PC-3 (cell line): ENCODE measurements at regions not wholly inside any gene's neighbourhood (a gene's known extent, or its start where the extent isn't known, plus 50 kb on each side); places are given as distances from the start of the nearest gene placed in this dataset.

Experiments
- ATAC-seq: fragments of 200-7000 bp; cut with Tn5 transposase; 2 replicates; pipeline ENCODE4 v1.9.1; 2020; ENCODE audit warnings: mild to moderate bottlenecking, moderate library complexity
- BruUV-seq: library from RNA; stranded (reverse); fragments of 400-500 nt; replicated peaks from 2 replicates; lab custom pipeline; 2021; lab: Mats Ljungman, UMichigan
- CTCF ChIA-PET: fragments of 300-600 bp; sonication (Branson Sonifier 250); formaldehyde crosslinking; loops from one replicate; lab custom pipeline; 2022; ENCODE audit warnings: antibody characterized with exemption; lab: Charles Lee
- POLR2A ChIA-PET: fragments of 300-600 bp; sonication (Branson Sonifier 250); formaldehyde crosslinking; loops from one replicate; lab custom pipeline; 2022; ENCODE audit warnings: antibody characterized with exemption; ENCODE audit not compliant: unreplicated experiment; lab: Charles Lee
- DNase-seq: peaks from one replicate; pipeline ENCODE4 v3.0.0-alpha.2; 2015
- H2AFZ ChIP-seq: fragments of 300-600 bp; sonication (generic); 2 replicates; pipeline ENCODE4 v1.6.0; 2016; ENCODE audit warnings: antibody characterized with exemption, low read length
- H3F3A ChIP-seq: fragments of 300-600 bp; sonication (generic); one replicate; pipeline ENCODE4 v1.6.0; 2017; ENCODE audit warnings: antibody characterized with exemption, low read length, control low read depth, mild to moderate bottlenecking; ENCODE audit not compliant: unreplicated experiment
- H3K27ac ChIP-seq: fragments of 300-600 bp; sonication (generic); 2 replicates; pipeline ENCODE4 v1.5.1; 2016; ENCODE audit warnings: mild to moderate bottlenecking, low read length
- H3K27me3 ChIP-seq: fragments of 300-600 bp; sonication (generic); 2 replicates; pipeline ENCODE4 v1.6.1; 2016; ENCODE audit warnings: low read length, mixed read lengths
- H3K36me3 ChIP-seq: fragments of 300-600 bp; sonication (generic); 2 replicates; pipeline ENCODE4 v1.6.1; 2016; ENCODE audit warnings: low read depth, mixed run types, low read length, mixed read lengths
- H3K4me1 ChIP-seq: fragments of 300-600 bp; sonication (generic); 2 replicates; pipeline ENCODE4 v1.5.1; 2016; ENCODE audit warnings: low read length; ENCODE audit not compliant: insufficient read depth
- H3K4me2 ChIP-seq: fragments of 300-600 bp; sonication (generic); 2 replicates; pipeline ENCODE4 v1.6.0; 2016; ENCODE audit warnings: low read length
- H3K4me3 ChIP-seq: fragments of 300-600 bp; sonication (generic); 2 replicates; pipeline ENCODE4 v1.5.1; 2016; ENCODE audit warnings: mild to moderate bottlenecking, low read length, mixed read lengths
- H3K79me2 ChIP-seq: fragments of 300-600 bp; sonication (generic); 2 replicates; pipeline ENCODE4 v1.6.1; 2017; ENCODE audit warnings: low read length, mixed read lengths
- H3K9ac ChIP-seq: fragments of 300-600 bp; sonication (generic); 2 replicates; pipeline ENCODE4 v1.6.0; 2016; ENCODE audit warnings: mild to moderate bottlenecking, low read length
- H3K9me2 ChIP-seq: fragments of 300-600 bp; sonication (generic); replicated peaks from 2 replicates; pipeline ENCODE4 v1.6.1; 2016; ENCODE audit warnings: mixed run types, low read length, mixed read lengths
- H3K9me3 ChIP-seq: fragments of 300-600 bp; sonication (generic); 2 replicates; pipeline ENCODE4 v1.6.1; 2016; ENCODE audit warnings: low read length, mixed read lengths
- H4K20me1 ChIP-seq: fragments of 300-600 bp; sonication (generic); 2 replicates; pipeline ENCODE4 v1.6.1; 2016; ENCODE audit warnings: low read length, mixed read lengths
- CTCF ChIP-seq: fragments of 300-600 bp; sonication (generic); conservative IDR thresholded peaks from 2 replicates; pipeline ENCODE4 v1.5.1; 2017; ENCODE audit warnings: antibody characterized with exemption, low read depth, mild to moderate bottlenecking, low read length
- EZH2 ChIP-seq: fragments of 300-600 bp; sonication (generic); IDR thresholded peaks from one replicate; pipeline ENCODE4 v1.6.1; 2017; ENCODE audit warnings: antibody characterized with exemption, mild to moderate bottlenecking, low read length; ENCODE audit not compliant: unreplicated experiment
- EZH2phosphoT487 ChIP-seq: fragments of 300-600 bp; sonication (generic); IDR thresholded peaks from 2 replicates; pipeline ENCODE4 v1.6.1; 2018; ENCODE audit warnings: mild to moderate bottlenecking, antibody characterized with exemption, low read length, borderline replicate concordance
- intact Hi-C: fragments of 100-400 bp; cut with micrococcal nuclease; formaldehyde crosslinking; loops from 2 replicates; pipeline ENCODE4 v1.9.0; 2023

GRCh38 chr14:81656811-81657210 lies 123.2 kb upstream of the SEL1L start:
- Histone ChIP-seq H3K27ac (no peak overlapping the region), H3K4me1 (no peaks in the 10 kb centered on the region), H2AFZ (no peak overlapping the region), H3K9me3 (no peaks in the 10 kb centered on the region), H3K79me2 (no peaks in the 10 kb centered on the region), H3K9ac (no peak overlapping the region), H3F3A (no peaks in the 10 kb centered on the region), H4K20me1 (no peaks in the 10 kb centered on the region), H3K9me2 (no peaks in the 10 kb centered on the region), H3K27me3 (no peaks in the 10 kb centered on the region), H3K36me3 (no peaks in the 10 kb centered on the region), H3K4me3 (no peak overlapping the region), H3K4me2 (no peak overlapping the region)
- no peak for DNase-seq
- intact Hi-C loops: no loop called here
- CTCF ChIA-PET: no interaction called here
- no peak for ATAC-seq
- POLR2A ChIA-PET: no interaction called here
- TF ChIP-seq EZH2 (no peak), CTCF (no peak), EZH2phosphoT487 (no peak)
- no TSS peak for BruUV-seq

GRCh38 chr14:81662066-81662465 lies 128.4 kb upstream of the SEL1L start:
- no peak for DNase-seq
- Histone ChIP-seq H3K27me3 (no peaks in the 10 kb centered on the region), H3F3A (no peaks in the 10 kb centered on the region), H3K4me2 (no peak overlapping the region), H3K79me2 (no peaks in the 10 kb centered on the region), H3K9me2 (no peaks in the 10 kb centered on the region), H2AFZ (no peak overlapping the region), H3K36me3 (no peaks in the 10 kb centered on the region), H3K9me3 (no peaks in the 10 kb centered on the region), H4K20me1 (no peaks in the 10 kb centered on the region), H3K4me3 (no peak overlapping the region), H3K27ac (no peak overlapping the region), H3K9ac (no peak overlapping the region), H3K4me1 (no peaks in the 10 kb centered on the region)
- POLR2A ChIA-PET: no interaction called here
- no peak for ATAC-seq
- intact Hi-C loops: no loop called here
- no TSS peak for BruUV-seq
- no peak for TF ChIP-seq EZH2
- no peak for TF ChIP-seq EZH2phosphoT487
- no peak for TF ChIP-seq CTCF
- CTCF ChIA-PET: no interaction called here

- no peak overlapping the region for H3K4me3 ChIP-seq
- CTCF ChIA-PET: no interaction called here
- intact Hi-C loops: no loop called here
- H3K36me3 ChIP-seq: no peaks in the 10 kb centered on the region
- TF ChIP-seq CTCF: no peak
- no peak for TF ChIP-seq EZH2
- no peak for TF ChIP-seq EZH2phosphoT487
- no peaks in the 10 kb centered on the region for H3K27me3 ChIP-seq
- no peak for DNase-seq
- H3K79me2 ChIP-seq: no peaks in the 10 kb centered on the region
- POLR2A ChIA-PET: no interaction called here
- no peaks in the 10 kb centered on the region for H4K20me1 ChIP-seq
- no peak overlapping the region for H3K27ac ChIP-seq
- no peak overlapping the region for H3K4me2 ChIP-seq
- H3K4me1 ChIP-seq: no peaks in the 10 kb centered on the region
- H3K9me3 ChIP-seq: no peaks in the 10 kb centered on the region
- H3K9ac ChIP-seq: no peak overlapping the region
- ATAC-seq: no peak
- BruUV-seq: no TSS peak
- H3F3A ChIP-seq: no peaks in the 10 kb centered on the region
- H3K9me2 ChIP-seq: no peaks in the 10 kb centered on the region
- H2AFZ ChIP-seq: no peak overlapping the region
Observed at GRCh38 chr14:81662570-81663197, 129.0 kb upstream of the SEL1L start.
